Mucosa of descending colon (tissue), 3 donors: ENCODE measurements at regions not wholly inside any gene's neighbourhood (a gene's known extent, or its start where the extent isn't known, plus 50 kb on each side); places are given as distances from the start of the nearest gene placed in this dataset.

Experiments
- ATAC-seq: fragments of 200-7000 bp; cut with Tn5 transposase; one replicate; pipeline ENCODE4 v1.9.1; 2020; ENCODE audit warnings: mild to moderate bottlenecking, moderate library complexity
- DNase-seq, 3 donors: peaks; one replicate each; pipeline ENCODE4 v3.0.0-alpha.2; 2020
- H3K36me3 ChIP-seq: fragments of 200-600 bp; one replicate; pipeline ENCODE4 v1.8.0; 2021; ENCODE audit warnings: low read depth, mild to moderate bottlenecking
- H3K4me1 ChIP-seq: fragments of 200-600 bp; one replicate; pipeline ENCODE4 v1.8.0; 2021; ENCODE audit warnings: low read depth, mild to moderate bottlenecking
- H3K4me3 ChIP-seq: fragments of 200-600 bp; one replicate; pipeline ENCODE4 v1.8.0; 2021; ENCODE audit warnings: mild to moderate bottlenecking
- H3K9me3 ChIP-seq: fragments of 200-600 bp; one replicate; pipeline ENCODE4 v1.8.0; 2021; ENCODE audit warnings: mild to moderate bottlenecking
- intact Hi-C, 2 donors: fragments of 100-400 bp; cut with DNase I in 1 of 2; cut with micrococcal nuclease in 1 of 2; formaldehyde crosslinking; loops; one replicate each; pipeline versions ENCODE4 v1.11.0 to v1.11.1; 2022; cut with DNase I, micrococcal nuclease
- TF ChIP-seq, protein P1 (sequence below): fragments of 200-600 bp; IDR thresholded peaks from one replicate; pipeline ENCODE4 v1.8.0; 2022; ENCODE audit warnings: antibody characterized with exemption, mild to moderate bottlenecking
- donor health status: DM: no; HTN: no; CAD: no; lungs with moderate emphysema.
- donor health status: DM: no; HTN: no; CAD: no.
- donor health status: DM: no; HTN: yes; CAD: no.

DNA sequence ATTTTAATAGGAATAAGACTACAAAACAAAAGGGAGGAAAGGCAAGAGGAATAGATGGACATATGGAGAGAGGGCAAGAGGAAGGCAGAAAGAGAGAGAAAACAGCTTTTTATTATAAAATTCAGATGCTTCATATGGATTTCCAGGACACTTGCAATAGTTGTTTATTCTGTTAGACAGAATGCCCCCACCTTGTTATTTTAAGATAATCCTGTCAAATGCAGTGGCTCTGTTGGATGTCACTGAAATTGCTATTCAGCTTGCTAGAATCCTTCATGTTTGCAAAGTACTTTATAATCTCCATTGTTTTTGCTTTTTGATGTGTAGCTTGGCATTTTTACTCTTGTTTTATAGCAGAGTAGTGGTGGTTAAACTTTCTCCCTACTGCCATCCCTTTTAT, 432.4 kb upstream of the AZI2 start:
- no peak for ATAC-seq
- no peak overlapping the region for H3K4me3 ChIP-seq

DNA sequence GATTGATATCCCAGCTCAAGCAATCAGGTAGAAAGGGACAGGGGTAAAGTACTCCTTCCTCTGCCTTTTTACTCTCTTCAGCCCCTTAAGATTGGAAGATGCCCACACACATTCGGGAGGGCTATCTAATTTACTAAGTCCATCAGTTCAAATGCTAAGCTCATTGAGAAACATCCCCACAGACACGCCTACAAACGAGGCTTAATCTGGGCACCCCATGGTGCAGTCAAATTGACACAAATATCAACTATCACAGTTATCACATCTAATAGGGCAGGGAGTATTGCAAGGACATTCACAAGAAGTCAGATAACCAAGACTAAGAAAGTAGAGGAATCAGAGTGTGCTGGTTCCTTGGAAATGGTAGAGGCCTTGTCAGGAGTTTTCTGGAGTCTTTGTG, 437.8 kb upstream of the AZI2 start:
- Histone ChIP-seq H3K4me1 (no peaks in the 10 kb centered on the region), H3K9me3 (no peaks in the 10 kb centered on the region), H3K4me3 (no peak overlapping the region), H3K36me3 (no peaks in the 10 kb centered on the region)
- TF ChIP-seq, protein P1, sequence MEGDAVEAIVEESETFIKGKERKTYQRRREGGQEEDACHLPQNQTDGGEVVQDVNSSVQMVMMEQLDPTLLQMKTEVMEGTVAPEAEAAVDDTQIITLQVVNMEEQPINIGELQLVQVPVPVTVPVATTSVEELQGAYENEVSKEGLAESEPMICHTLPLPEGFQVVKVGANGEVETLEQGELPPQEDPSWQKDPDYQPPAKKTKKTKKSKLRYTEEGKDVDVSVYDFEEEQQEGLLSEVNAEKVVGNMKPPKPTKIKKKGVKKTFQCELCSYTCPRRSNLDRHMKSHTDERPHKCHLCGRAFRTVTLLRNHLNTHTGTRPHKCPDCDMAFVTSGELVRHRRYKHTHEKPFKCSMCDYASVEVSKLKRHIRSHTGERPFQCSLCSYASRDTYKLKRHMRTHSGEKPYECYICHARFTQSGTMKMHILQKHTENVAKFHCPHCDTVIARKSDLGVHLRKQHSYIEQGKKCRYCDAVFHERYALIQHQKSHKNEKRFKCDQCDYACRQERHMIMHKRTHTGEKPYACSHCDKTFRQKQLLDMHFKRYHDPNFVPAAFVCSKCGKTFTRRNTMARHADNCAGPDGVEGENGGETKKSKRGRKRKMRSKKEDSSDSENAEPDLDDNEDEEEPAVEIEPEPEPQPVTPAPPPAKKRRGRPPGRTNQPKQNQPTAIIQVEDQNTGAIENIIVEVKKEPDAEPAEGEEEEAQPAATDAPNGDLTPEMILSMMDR = no peak
- ATAC-seq (no peak), DNase-seq (no peak)
- intact Hi-C loops = no loop called here

More for the DNA sequence above, 432.4 kb upstream of the AZI2 start:
- no peak for DNase-seq
- intact Hi-C loops = no loop called here
- Histone ChIP-seq H3K36me3 (no peaks in the 10 kb centered on the region), H3K9me3 (no peaks in the 10 kb centered on the region), H3K4me1 (no peaks in the 10 kb centered on the region)
- TF ChIP-seq, protein P1 = no peak

DNA sequence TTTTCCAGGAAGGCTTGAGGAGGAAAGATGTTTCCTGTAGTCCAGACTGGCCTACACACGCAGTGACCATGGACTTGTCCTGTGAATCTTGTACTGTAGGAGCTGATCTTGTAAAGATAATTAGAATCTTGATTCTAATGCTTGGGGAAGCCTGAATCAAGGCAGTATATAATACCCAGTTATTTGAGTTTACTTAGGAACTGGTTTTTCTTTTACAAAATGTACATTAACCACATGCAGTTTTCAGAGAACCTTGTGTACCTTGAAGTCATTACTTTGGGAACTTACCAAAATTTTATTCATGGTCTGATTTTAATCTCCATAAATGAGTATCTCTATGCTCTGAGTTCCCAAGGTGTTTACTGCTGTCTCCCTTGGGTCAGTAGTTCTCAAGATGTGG, 439.9 kb upstream of the AZI2 start:
- intact Hi-C loops = no loop called here
- ATAC-seq (no peak), DNase-seq (no peak)
- no peaks in the 10 kb centered on the region for H3K9me3 ChIP-seq
- TF ChIP-seq, protein P1 = no peak
- H3K36me3 ChIP-seq = no peaks in the 10 kb centered on the region
- H3K4me1 ChIP-seq = no peaks in the 10 kb centered on the region
- no peak overlapping the region for H3K4me3 ChIP-seq

- TF ChIP-seq, protein P1 = no peak
- Histone ChIP-seq H3K36me3 (no peaks in the 10 kb centered on the region), H3K4me3 (no peak overlapping the region), H3K4me1 (no peaks in the 10 kb centered on the region), H3K9me3 (no peaks in the 10 kb centered on the region)
- DNase-seq = no peak
- ATAC-seq = no peak
- intact Hi-C loops = no loop called here
These were observed 443.2 kb upstream of the AZI2 start for GRCh38 chr3:28791713-28792255.

DNA sequence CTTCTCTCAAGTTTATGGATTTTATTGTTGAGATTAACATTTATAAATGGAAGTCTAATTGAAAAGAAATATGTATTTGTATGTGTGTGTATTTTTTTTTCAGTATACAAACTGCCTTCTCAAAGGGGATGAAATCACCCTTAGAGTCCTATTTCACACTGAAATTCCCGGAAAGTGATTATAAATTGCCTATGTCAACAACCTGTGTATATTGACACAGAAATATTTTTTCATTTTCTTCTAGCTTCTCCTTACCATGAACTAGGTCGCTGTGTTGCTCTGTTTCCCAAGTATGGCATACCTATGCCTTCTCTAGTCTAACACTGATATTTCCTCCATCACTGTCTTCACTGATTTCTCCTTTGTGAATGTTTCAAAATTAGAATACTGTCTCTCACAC, 444.0 kb upstream of the AZI2 start:
- DNase-seq (no peak), ATAC-seq (no peak)
- Histone ChIP-seq H3K9me3 (no peaks in the 10 kb centered on the region), H3K36me3 (no peaks in the 10 kb centered on the region), H3K4me1 (no peaks in the 10 kb centered on the region), H3K4me3 (no peak overlapping the region)
- intact Hi-C loops = no loop called here
- TF ChIP-seq, protein P1 = no peak

DNA sequence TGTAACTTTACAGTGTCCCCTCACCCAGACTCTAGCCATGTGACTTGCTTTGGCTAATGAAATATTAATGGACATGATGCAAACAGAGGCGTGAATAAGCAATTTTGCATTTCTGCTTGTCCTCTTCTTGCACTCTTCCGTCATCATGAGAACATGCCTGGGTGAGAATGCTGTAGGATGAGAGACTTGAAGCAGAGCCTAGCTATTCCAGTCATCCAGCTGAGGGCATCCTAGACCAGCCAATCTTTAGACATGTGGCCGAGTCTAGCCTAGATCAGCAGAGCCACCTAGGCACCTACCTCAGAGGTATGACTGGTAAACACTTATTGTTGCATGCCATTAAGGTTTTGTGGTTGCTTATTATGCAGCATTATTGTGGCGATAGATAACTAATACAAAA, 450.5 kb upstream of the AZI2 start:
- TF ChIP-seq, protein P1 = no peak
- DNase-seq (no peak), ATAC-seq (no peak)
- intact Hi-C loops = no loop called here
- no peaks in the 10 kb centered on the region for H3K9me3 ChIP-seq
- H3K4me1 ChIP-seq = no peaks in the 10 kb centered on the region
- H3K36me3 ChIP-seq = no peaks in the 10 kb centered on the region
- H3K4me3 ChIP-seq = no peak overlapping the region
